T-helper 1 cell treated with Interleukin-12 subunit alpha and Interleukin-12 subunit beta and Interleukin-4 antibody, amounts not matched to agents 30 μg/mL and 1 μg/mL, for 36 hours (primary cell): ENCODE measurements at regions not wholly inside any gene's neighbourhood (a gene's known extent, or its start where the extent isn't known, plus 50 kb on each side); places are given as distances from the start of the nearest gene placed in this dataset.

Source experiments
- H3K27ac Mint-ChIP-seq: one replicate; pipeline ENCODE4 v1.8.0; 2021; ENCODE audit warnings: mild to moderate bottlenecking, mixed read lengths
- H3K27me3 Mint-ChIP-seq: one replicate; pipeline ENCODE4 v1.8.0; 2021; ENCODE audit warnings: low read depth, mixed read lengths
- H3K36me3 Mint-ChIP-seq: one replicate; pipeline ENCODE4 v1.8.0; 2021; ENCODE audit warnings: low read depth, mixed read lengths
- H3K4me1 Mint-ChIP-seq: one replicate; pipeline ENCODE4 v1.8.0; 2021; ENCODE audit warnings: low read depth, mixed read lengths
- H3K4me3 Mint-ChIP-seq: one replicate; pipeline ENCODE4 v1.8.0; 2021; ENCODE audit warnings: mild to moderate bottlenecking, moderate library complexity, mixed read lengths
- H3K9me3 Mint-ChIP-seq: one replicate; pipeline ENCODE4 v1.8.0; 2021; ENCODE audit warnings: mixed read lengths

- Mint-ChIP-seq H3K36me3 (no peaks in the 10 kb centered on the region), H3K27me3 (peaks cover 4% of the 10 kb centered on the region), H3K9me3 (no peaks in the 10 kb centered on the region), H3K4me1 (no peaks in the 10 kb centered on the region), H3K4me3 (no peak overlapping the region), H3K27ac (no peak overlapping the region)
Observed at GRCh38 chr20:61191096-61191495, 61.0 kb upstream of the CDH4 start.

DNA sequence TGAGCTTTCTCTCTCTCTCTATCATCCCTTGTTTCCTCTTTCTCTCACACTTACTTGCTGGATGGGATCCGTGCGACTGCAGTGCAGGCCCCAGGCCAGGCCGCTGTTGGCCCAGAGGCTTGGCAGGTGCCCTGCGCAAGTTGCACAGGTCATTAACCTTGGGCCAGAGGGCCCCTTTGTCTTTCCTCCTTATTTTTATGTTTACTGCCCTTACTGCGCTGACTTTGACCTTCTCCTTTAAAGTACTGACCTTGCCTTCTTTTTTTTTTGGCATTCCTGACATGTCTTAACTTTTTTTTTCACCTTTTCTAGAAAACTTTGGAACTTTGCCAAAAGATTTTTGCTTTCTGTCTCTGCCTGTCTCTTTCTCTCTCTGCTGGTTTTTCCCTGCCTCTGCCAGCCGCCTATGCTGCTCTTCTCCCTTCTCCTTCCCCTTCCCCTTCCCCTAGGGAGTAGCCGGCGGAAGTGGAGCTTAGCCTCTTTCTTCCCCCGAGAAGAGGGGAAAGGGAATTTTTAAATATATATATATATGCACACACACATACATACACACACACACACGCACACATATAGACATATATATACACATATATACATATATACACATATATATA, 59.6 kb upstream of the CDH4 start:
- H3K4me3 Mint-ChIP-seq = no peak overlapping the region
- H3K9me3 Mint-ChIP-seq = no peaks in the 10 kb centered on the region
- H3K36me3 Mint-ChIP-seq = no peaks in the 10 kb centered on the region
- H3K4me1 Mint-ChIP-seq = no peaks in the 10 kb centered on the region
- H3K27ac Mint-ChIP-seq = no peak overlapping the region
- H3K27me3 Mint-ChIP-seq = peaks cover 4% of the 10 kb centered on the region

DNA sequence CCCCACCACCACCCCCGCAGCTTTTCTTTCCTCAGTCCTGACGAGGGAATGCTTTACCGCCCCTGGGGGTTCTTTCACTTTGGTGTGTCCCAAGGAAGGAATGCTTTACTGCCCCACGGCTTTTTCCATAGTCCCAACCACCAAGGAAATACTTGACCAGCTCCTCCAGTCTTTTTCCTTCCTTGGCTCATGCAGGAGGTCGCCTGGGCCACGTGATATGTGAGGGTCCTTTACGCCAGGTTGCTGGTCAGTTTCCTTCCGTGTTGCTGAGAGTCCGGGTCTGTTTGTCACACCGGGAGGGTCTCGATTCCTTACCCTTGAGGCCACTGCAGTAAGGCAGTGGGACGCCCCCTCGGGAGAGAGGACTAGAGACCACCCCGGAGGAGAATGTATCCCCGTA, 58.9 kb upstream of the CDH4 start:
- H3K27me3 Mint-ChIP-seq = peaks cover 4% of the 10 kb centered on the region
- H3K4me3 Mint-ChIP-seq = no peak overlapping the region
- no peaks in the 10 kb centered on the region for H3K36me3 Mint-ChIP-seq
- H3K27ac Mint-ChIP-seq = no peak overlapping the region
- no peaks in the 10 kb centered on the region for H3K9me3 Mint-ChIP-seq
- no peaks in the 10 kb centered on the region for H3K4me1 Mint-ChIP-seq
